ENCODE measurements at regions not wholly inside any gene's neighbourhood (a gene's known extent, or its start where the extent isn't known, plus 50 kb on each side); places are given as distances from the start of the nearest gene placed in this dataset.

GRCh38 chr6:104575536-104575935 lies 284.2 kb downstream of the HACE1 start:
- DNase-seq (ENCODE audit: low spot score): no peak

DNA sequence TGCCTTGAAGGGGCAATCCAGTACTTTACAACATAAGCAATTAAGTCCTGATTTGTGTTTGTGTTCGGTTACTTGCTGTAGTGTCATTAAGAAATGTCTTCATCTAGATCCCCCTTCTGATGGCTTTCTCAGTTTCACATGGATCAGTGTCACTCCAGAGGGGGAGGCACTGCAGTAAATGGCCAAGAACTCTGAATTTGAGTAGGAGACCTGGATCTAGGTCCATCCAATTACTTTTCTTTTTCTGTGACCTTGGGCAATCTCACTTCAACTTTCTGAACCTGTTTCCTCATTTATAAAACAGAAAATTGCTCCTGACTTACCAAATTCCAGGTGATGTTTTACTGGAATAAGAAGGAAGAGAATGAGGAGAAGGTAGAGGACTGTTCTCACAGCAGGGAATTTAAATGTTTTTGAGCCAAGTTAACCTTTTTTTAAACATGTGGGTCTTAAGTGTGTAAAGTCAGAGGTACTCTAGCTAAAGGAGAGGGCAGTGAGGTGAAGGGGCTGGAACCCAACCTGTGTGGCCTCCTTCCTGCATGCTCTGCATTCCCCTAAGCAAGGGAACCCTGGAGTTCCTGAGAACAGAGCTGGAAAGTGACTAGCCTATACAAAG lies 285.5 kb downstream of the HACE1 start:
- DNase-seq (ENCODE audit: low spot score): no peak

DNA sequence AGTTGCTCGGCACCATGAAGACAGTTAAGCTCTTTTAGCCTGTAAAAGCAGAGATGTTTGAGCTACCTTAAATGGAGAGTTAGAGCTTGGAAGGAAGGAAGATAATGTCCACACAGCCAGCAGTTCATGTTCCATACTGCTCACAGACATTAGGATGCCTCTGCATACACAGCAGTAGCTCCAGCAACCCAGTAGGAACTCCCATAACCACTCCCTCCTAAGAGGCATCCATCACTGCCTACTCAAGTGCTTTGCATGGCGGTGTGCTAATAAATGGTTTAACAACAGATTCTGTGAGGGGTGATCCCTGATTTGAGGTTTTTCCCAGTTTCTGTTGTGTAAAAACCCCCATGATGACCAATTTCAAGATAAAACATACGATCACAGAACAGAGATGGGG lies 286.4 kb downstream of the HACE1 start:
- DNase-seq (ENCODE audit: low spot score): no peak

GRCh38 chr6:104572901-104573300 lies 286.8 kb downstream of the HACE1 start:
- no peak for DNase-seq (ENCODE audit: low spot score)

GRCh38 chr6:104566411-104566810 lies 293.3 kb downstream of the HACE1 start:
- DNase-seq (ENCODE audit: low spot score): no peak

DNA sequence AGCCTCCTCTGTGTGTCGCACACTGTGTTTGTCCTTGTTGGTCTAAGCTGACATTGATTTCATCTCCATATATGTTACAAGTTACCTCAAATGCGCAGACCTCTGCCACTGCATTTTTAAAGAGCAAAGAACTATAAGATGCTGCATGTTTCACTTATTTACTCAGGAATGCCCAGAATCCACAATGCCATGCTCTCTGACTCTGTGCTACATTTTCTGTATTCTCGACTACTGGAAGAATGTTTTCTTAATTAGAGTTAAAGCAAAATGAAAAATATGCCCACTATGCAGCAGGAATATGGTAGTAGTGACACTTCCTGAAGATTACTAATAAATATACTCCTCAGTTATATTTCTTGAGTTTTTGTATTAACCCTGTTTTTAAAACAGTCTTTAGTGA lies 296.4 kb downstream of the HACE1 start:
- no peak for DNase-seq (ENCODE audit: low spot score)

GRCh38 chr6:104559435-104560202 lies 300.1 kb downstream of the HACE1 start:
- DNase-seq (ENCODE audit: low spot score): no peak

- DNase-seq (ENCODE audit: low spot score): no peak
These were observed 301.0 kb downstream of the HACE1 start for GRCh38 chr6:104558746-104559145.

DNA sequence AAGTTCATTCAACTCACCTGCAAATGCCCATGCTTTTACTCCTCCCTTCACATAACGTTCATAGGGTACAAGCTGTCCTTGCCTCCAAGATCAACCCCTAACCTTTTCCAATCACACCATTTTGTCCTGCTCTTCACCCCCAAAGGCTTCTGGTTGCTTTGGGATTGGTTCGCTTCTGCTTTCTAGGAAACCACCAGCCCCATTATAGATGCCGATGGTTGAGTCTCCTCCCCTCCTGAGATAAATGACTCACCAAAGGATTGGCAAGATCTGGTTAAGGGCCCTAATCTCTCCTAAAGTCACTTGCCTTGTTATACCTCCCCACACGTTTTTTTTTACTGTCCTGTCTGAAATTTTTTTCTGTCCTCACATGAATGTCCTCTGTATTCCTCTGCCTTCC lies 311.4 kb downstream of the HACE1 start:
- DNase-seq (ENCODE audit: low spot score): no peak

- DNase-seq (ENCODE audit: low spot score): no peak
These were observed 318.3 kb downstream of the HACE1 start for GRCh38 chr6:104541411-104541810.

- no peak for DNase-seq (ENCODE audit: low spot score)
These were observed 319.0 kb downstream of the HACE1 start for GRCh38 chr6:104540743-104541142.

- no peak for DNase-seq (ENCODE audit: low spot score)
These were observed 320.5 kb downstream of the HACE1 start for GRCh38 chr6:104539173-104539572.

DNA sequence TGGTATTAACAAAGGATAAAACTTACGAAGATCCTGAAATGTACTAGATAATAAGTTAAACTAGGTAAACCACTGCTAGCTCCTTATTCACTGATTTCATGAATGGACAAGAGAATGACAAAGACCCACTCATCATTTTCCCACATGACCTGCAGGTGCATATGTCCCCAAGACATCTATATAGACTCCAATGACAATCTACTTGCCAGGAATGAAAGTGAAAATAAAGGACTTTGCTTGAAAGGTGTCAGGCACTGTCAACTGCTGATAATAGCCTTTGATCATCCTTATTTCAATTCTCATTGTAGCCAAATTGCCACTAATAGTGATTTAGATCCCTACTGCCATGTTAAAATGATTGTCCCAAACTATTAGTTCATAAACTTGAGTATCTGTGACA lies 321.8 kb downstream of the HACE1 start:
- no peak for DNase-seq (ENCODE audit: low spot score)

DNA sequence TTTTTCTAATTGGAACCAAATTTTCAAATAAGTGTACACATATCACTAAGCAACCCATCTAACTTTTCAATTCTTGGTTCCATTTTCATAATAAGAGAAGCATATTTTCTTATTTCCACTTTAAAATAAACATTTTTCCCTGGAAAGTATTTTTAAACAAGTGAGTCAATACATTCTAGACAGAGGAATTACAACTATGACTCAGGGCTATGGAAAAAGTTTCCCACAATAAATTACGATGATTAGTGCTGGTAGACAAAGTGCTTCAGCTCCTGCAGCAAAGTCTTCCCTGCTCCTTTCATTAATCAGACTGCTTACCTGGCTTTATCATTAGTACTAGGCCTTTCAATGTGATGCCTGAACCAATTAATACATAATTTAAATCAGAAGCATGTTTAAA lies 322.5 kb downstream of the HACE1 start:
- DNase-seq (ENCODE audit: low spot score): no peak

DNA sequence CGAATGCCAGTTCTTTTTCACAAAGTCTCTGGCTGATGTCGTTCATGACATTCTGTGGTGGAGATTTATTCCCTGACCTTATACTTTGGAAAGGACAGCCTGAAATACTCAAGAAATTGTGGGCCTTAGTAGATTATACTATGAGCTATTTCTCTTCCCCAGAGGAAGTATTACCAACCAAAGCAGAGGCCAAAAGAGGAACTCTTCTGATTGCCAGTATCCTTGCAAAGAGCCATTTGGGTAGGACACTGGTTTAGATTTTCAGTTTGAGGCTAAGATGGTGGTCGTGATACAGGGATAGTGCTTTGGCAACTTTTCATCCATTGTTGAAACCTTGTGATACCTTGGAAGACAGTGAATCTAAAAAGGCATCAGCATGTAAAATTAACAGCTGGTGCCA lies 327.3 kb downstream of the HACE1 start:
- DNase-seq (ENCODE audit: low spot score): no peak

DNA sequence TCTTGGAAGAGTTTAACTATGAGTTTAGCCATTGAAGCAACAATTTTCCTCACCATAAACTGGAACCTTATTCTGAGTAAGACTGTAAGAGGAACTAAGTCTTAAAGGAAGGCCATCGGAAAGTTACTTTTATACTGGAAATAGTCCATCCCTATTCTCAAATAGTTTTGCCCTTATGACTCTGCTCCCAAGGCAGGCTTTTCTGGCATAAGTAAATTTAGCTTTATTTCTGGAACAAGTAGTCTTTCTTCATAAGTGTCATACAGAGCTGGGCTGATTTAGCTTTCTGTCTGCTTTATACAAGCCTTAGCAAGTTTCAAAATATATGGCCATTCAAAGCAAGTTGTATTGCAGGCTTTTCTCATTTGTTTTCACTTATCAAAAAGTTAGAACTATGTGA lies 328.1 kb downstream of the HACE1 start:
- no peak for DNase-seq (ENCODE audit: low spot score)

DNA sequence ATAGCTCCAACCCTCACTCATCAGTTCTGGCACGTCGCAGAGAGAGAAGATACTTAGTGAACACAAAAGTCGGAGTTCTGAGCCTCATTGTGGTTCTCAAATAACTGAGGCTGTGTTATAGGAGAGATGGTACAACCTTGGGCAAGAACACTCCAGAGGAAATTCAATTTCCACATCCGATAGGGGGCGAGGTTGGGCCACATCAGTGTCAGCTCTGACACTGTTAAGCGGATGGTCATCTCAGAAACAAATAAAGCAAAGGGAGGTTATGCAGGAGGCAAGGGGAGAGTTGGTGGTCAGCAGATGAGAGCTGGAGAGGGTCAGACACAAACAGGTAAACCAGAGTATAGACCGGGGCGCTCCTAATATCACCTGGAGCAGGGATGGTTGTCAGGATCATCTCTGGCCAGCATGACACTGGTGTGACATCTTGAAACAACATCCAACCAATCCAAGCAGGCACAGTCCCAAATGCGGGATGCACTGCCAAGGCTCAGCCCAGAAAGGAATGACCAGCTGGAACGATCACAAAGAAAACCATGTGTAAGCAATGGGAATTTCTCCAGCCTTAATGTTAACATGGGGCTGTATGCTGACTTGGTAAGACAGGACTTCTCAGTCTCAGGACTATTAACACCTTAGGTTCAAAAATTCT lies 331.8 kb downstream of the HACE1 start:
- DNase-seq (ENCODE audit: low spot score): no peak

- DNase-seq (ENCODE audit: low spot score): no peak
These were observed 332.4 kb downstream of the HACE1 start for GRCh38 chr6:104527311-104527710.

GRCh38 chr6:104526376-104526775 lies 333.3 kb downstream of the HACE1 start:
- no peak for DNase-seq (ENCODE audit: low spot score)

DNA sequence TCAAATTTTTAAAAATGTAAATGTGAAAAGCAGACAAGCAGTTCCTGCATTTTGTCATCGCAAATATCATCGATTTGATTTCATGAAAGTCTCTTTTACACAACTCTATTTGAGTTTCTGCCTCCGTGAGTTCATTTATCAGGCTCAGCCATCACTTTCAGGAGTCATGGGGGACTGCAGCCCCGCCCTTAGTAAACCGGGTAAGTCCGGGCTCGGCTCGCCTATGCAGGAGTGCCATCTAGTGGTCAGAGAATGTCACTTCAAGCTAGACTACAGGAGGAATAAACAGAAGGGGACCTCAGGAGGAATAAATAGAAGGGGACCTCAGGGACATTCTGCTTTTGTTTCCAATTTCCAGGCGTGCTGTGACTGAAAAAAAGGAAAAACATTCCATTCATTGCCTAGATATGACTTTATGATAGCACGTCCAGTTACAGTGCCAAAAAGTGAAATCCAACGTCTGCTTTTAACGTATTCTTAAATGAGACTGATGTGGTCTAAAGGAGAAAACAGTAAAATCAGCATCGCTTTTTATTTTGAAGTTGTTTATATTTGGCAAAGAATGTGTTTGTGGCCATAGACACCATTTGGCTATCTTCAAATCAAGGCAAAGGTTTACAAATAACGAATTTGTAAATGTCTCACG lies 333.9 kb downstream of the HACE1 start:
- DNase-seq (ENCODE audit: low spot score): peak; percentile 91

- DNase-seq (ENCODE audit: low spot score): no peak
These were observed 337.2 kb downstream of the HACE1 start for GRCh38 chr6:104522533-104522932.

GRCh38 chr6:104521176-104521575 lies 338.5 kb downstream of the HACE1 start:
- no peak for DNase-seq (ENCODE audit: low spot score)
